ENCODE measurements at regions not wholly inside any gene's neighbourhood (a gene's known extent, or its start where the extent isn't known, plus 50 kb on each side); places are given as distances from the start of the nearest gene placed in this dataset.
"Not testable (repeated sequence)": the region's sequence is repeated elsewhere in the genome, so short reads cannot be mapped to it uniquely, and the experiment has no call there.

DNA sequence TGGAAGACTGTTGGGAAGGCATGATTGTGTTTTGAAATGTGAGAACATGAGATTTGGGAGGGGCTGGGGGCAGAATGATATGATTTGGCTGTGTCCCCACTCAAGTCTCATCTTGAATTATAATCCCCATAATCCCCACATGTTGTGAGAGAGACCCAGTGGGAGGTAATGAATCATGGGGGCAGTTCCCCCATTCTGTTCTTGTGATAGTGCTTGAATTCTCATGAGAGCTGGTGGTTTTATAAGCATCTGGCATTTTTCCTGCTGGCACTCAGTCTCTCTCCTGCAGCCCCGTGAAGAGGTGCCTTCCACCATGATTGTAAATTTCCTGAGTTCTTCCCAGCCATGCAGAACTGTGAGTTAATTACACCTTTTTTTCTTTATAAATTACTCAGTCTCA, 430.5 kb downstream of the OTOL1 start:
- no peak overlapping the region for H3K4me3 ChIP-seq (replicated peaks; ENCODE audit: low read depth, low read length)
- TF ChIP-seq, protein P1, sequence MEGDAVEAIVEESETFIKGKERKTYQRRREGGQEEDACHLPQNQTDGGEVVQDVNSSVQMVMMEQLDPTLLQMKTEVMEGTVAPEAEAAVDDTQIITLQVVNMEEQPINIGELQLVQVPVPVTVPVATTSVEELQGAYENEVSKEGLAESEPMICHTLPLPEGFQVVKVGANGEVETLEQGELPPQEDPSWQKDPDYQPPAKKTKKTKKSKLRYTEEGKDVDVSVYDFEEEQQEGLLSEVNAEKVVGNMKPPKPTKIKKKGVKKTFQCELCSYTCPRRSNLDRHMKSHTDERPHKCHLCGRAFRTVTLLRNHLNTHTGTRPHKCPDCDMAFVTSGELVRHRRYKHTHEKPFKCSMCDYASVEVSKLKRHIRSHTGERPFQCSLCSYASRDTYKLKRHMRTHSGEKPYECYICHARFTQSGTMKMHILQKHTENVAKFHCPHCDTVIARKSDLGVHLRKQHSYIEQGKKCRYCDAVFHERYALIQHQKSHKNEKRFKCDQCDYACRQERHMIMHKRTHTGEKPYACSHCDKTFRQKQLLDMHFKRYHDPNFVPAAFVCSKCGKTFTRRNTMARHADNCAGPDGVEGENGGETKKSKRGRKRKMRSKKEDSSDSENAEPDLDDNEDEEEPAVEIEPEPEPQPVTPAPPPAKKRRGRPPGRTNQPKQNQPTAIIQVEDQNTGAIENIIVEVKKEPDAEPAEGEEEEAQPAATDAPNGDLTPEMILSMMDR (IDR thresholded peaks at IDR 0.05; ENCODE audit: low read depth, low read length, missing control alignments): no peak
- no peak for DNase-seq (ENCODE audit: extremely low read depth, low read depth)

DNA sequence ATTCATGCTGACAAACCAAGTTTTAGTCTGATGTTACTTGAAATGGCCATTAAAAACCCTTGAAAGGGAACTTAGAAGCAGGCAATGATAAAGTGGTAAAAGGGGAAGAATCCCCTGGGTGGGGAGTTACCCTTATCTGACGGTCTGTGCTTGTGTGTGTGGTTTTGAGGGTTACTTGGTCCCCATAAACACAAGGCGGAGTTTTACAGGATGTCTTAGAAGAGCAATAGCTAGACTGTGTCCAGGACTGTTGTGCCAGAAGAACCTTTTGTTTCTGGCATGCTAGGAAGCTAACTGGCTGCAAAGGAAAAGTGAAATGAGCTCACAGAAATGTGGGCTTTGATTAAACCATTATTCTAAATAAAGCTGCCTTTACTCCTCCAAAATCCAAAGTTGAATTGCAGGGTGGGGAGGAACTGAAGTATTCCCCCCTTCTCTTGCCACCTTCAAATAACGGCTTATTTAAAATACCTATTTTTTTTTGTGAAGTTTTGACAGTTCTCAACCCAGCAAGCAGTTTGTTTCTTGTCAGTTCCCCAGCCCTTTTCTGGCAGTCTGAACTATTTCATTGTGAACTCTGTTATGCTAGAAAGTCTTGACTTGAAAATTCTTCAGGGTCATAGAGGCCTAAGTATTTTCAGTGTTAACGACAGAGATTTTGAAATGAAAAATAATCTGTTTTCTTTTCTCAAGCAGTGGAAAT, 443.5 kb downstream of the OTOL1 start:
- no peak for DNase-seq (ENCODE audit: extremely low read depth, low read depth)
- no peak overlapping the region for H3K4me3 ChIP-seq (replicated peaks; ENCODE audit: low read depth, low read length)
- TF ChIP-seq, protein P1 (IDR thresholded peaks at IDR 0.05; ENCODE audit: low read depth, low read length, missing control alignments): no peak

DNA sequence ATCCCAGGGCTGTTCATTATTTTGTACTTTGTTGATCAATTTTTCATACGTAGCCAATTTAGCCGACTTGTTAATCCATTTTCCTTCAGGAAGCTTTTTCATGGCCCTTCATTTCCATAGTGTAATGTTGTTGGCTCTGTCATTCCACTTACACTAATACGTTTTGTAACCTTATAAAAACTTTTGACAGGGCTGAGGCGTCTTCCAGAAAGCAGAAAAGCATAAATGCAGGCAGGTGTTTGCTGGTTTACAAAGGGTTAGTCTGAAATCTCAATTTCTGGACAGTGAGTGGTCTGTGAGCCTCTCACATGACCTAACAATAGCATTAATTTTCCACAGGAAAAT, 444.0 kb downstream of the OTOL1 start:
- DNase-seq (ENCODE audit: extremely low read depth, low read depth): no peak
- TF ChIP-seq, protein P1 (IDR thresholded peaks at IDR 0.05; ENCODE audit: low read depth, low read length, missing control alignments): no peak
- H3K4me3 ChIP-seq (replicated peaks; ENCODE audit: low read depth, low read length): no peak overlapping the region

DNA sequence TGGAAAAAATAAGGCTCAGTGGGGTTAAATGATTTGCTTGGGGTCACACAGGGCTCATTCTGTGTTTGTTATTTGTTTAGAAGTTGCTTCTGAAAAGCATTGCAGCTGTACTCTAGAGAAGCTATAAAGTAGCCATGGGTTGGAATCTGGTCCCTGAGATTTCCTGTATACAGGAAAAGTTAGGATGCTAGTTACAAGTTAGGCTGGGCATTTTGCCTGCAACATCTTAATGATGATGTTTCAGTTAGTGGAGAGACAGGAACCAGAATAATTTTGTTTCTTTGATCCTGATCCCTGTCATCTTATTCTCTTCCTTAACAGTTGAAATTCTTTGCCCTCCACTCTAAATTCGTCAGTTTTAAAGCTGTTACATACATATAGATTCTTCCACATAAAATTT, 445.3 kb downstream of the OTOL1 start:
- TF ChIP-seq, protein P1 (IDR thresholded peaks at IDR 0.05; ENCODE audit: low read depth, low read length, missing control alignments): no peak
- no peak overlapping the region for H3K4me3 ChIP-seq (replicated peaks; ENCODE audit: low read depth, low read length)
- no peak for DNase-seq (ENCODE audit: extremely low read depth, low read depth)

DNA sequence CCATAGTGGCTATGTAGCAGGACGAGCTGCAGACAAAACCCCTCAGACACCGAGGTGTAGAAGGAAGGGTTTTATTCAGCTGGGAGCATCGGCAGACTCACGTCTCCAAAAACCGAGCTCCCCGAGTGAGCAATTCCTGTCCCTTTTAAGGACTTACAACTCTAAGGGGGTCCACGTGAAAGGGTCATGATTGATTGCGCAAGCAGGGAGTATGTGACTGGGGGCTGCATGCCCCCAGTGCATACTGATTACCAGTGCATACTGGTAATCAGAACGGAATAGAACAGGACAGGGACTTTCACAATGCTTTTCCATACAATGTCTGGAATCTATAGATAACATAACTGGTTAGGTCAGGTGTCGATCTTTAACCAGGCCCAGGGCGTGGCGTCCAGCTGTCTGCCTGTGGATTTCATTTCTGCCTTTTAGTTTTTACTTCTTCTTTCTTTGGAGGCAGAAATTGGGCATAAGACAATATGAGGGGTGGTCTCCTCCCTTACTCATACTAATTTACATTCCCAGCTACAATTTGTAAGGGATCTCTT, 447.3 kb downstream of the OTOL1 start:
- not testable (repeated sequence) for H3K4me3 ChIP-seq (replicated peaks; ENCODE audit: low read depth, low read length)

DNA sequence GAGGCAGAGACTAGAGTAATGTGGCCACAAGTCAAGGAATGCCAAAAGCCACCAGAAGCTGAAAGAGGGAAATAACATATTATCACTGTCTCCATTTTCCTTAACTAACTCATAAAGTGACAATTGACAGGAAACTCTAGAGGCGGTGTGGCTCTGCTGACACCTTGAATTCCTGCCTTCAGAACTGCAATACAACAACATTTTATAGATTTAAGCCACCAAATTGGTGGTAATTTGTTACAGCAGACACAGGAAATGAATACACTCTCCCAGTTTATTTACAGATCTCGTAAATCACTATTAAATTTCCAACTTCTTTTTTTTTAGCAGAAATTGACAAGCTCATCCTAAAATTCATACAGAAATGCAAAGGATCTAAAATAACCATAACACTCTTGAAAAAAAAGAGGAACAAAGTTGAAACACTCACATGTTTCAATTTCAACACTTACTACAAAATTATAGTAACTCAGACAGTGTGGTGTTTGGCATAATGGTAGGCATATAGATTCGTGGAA, 449.9 kb downstream of the OTOL1 start:
- TF ChIP-seq, protein P1 (IDR thresholded peaks at IDR 0.05; ENCODE audit: low read depth, low read length, missing control alignments): no peak
- H3K4me3 ChIP-seq (replicated peaks; ENCODE audit: low read depth, low read length): no peak overlapping the region
- no peak for DNase-seq (ENCODE audit: extremely low read depth, low read depth)

More for the DNA sequence above, 447.3 kb downstream of the OTOL1 start:
- not testable (repeated sequence) for DNase-seq (ENCODE audit: extremely low read depth, low read depth)

DNA sequence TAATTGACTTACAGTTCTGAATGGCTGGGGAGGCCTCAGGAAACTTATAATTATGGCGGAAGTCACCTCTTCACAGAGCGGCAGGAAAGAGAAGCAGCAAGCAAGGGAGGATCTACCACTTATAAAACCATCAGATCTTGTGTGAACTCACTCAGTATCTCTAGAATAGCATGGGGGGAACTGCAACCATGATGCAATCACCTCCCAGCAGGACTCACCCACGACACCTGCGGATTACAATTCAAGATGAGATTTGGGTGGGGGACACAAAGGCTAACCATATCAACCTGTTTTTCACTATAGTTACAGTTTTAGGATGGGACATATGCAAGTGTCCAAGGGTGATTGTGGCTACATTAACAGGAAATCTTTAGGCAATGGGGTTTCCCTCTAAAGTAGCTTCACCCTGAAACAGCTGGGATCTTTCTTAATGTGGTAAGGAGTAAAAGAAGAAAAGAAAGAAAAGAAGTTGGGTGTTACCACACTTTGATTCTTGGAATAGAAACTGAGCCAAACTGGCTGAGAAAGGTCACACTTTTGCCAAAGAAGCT, 453.8 kb downstream of the OTOL1 start:
- H3K4me3 ChIP-seq (replicated peaks; ENCODE audit: low read depth, low read length): no peak overlapping the region
- no peak for DNase-seq (ENCODE audit: extremely low read depth, low read depth)
- TF ChIP-seq, protein P1 (IDR thresholded peaks at IDR 0.05; ENCODE audit: low read depth, low read length, missing control alignments): no peak
